ENCODE measurements at regions not wholly inside any gene's neighbourhood (a gene's known extent, or its start where the extent isn't known, plus 50 kb on each side); places are given as distances from the start of the nearest gene placed in this dataset.

DNA sequence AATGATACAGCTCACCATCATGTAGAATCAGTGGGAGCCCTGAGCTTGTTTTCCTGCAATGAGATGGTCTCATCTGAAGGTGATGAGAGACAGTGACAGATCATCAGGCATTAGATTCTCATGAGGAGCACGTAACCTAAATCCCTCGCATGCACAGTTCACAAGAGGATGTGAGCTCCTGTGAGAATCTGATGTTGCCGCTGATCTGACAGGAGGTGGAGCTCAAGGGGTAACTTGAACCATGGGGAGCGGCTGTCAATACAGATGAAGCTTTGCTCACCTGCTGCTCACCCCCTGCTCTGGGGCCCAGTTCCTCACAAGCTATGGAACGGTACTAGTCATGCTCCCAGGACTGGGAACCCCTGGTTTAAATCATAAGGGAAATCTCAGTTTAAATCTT, 89.2 kb downstream of the THBS2 start:
- no peak for TF ChIP-seq LEF1 (IDR thresholded peaks at IDR 0.05; ENCODE audit: borderline replicate concordance)
- no peak for TF ChIP-seq NFRKB (IDR thresholded peaks at IDR 0.05)
- TF ChIP-seq L3MBTL2 (conservative IDR thresholded peaks at IDR 0.05), result no peak
- no peak for TF ChIP-seq ELF4 (IDR thresholded peaks at IDR 0.05)
- TF ChIP-seq BHLHE40 (IDR thresholded peaks at IDR 0.05; ENCODE audit: borderline replicate concordance), result no peak
- TF ChIP-seq TARDBP (IDR thresholded peaks at IDR 0.05), result no peak
- no peak for TF ChIP-seq SP1 (IDR thresholded peaks at IDR 0.05)
- no peak for TF ChIP-seq ZNF384 (IDR thresholded peaks at IDR 0.05)
- no peak for TF ChIP-seq ARNT (IDR thresholded peaks at IDR 0.05)
- no peak for TF ChIP-seq SUZ12 (IDR thresholded peaks at IDR 0.05)
- TF ChIP-seq FOXK2 (IDR thresholded peaks at IDR 0.05), result no peak
- no peak for TF ChIP-seq HDGF (IDR thresholded peaks at IDR 0.05; ENCODE audit: borderline replicate concordance)
- no peak for TF ChIP-seq FOXM1 (IDR thresholded peaks at IDR 0.05; ENCODE audit: borderline replicate concordance)
